Upper lobe of left lung (tissue), 6 donors: ENCODE measurements at regions not wholly inside any gene's neighbourhood (a gene's known extent, or its start where the extent isn't known, plus 50 kb on each side); places are given as distances from the start of the nearest gene placed in this dataset.
"Not testable (repeated sequence)": the region's sequence is repeated elsewhere in the genome, so short reads cannot be mapped to it uniquely, and the experiment has no call there.

ENCODE experiments used
- ATAC-seq, 2 donors: fragments of 200-7000 bp; cut with Tn5 transposase; one replicate each; pipeline ENCODE4 v1.9.1; 2022; ENCODE audit warnings: mild to moderate bottlenecking in 2 of 2, moderate library complexity in 2 of 2; ENCODE audit not compliant: low FRiP score in 2 of 2
- DNase-seq, 2 donors: peaks; one replicate each; pipeline ENCODE4 v3.0.0-alpha.2; 2019 to 2020
- H3K27ac ChIP-seq, 4 donors: fragments of 200-600 bp; sonication (generic); one replicate each; pipeline ENCODE4 v1.5.1; 2016 to 2019
- H3K27me3 ChIP-seq, 4 donors: fragments of 200-600 bp; sonication (generic); one replicate each; pipeline ENCODE4 v1.5.1; 2017 to 2019
- H3K36me3 ChIP-seq, 4 donors: fragments of 200-600 bp; sonication (generic); one replicate each; pipeline ENCODE4 v1.5.1; 2016 to 2019
- H3K4me1 ChIP-seq, 4 donors: fragments of 200-600 bp; sonication (generic); one replicate each; pipeline ENCODE4 v1.5.1; 2018 to 2019
- H3K4me3 ChIP-seq, 4 donors: fragments of 200-600 bp; sonication (generic); one replicate each; pipeline ENCODE4 v1.5.1; 2017 to 2019; ENCODE audit warnings: mild to moderate bottlenecking in 2 of 4, moderate library complexity in 1 of 4
- H3K9me3 ChIP-seq, 4 donors: fragments of 200-600 bp; sonication (generic); one replicate each; pipeline ENCODE4 v1.5.1; 2018 to 2019
- EP300 ChIP-seq, 4 donors: sonication (generic); formaldehyde crosslinking; IDR thresholded peaks; one replicate each; pipeline ENCODE4 v1.5.1; 2017; ENCODE audit warnings: antibody characterized with exemption in 4 of 4, control low read depth in 2 of 4
- POLR2A ChIP-seq, 4 donors: fragments of 450-650 bp; IDR thresholded peaks; one replicate each; pipeline ENCODE4 v1.5.1; 2016 to 2017; ENCODE audit warnings: antibody characterized with exemption in 4 of 4, mild to moderate bottlenecking in 2 of 4
- POLR2AphosphoS5 ChIP-seq, 2 donors: sonication (generic); formaldehyde crosslinking; IDR thresholded peaks; one replicate each; pipeline ENCODE4 v1.5.1; 2017; ENCODE audit warnings: antibody characterized with exemption in 2 of 2
- WGBS, 2 donors: methylation state at CpG; one replicate each; pipeline ENCODE4 v1.1.5; 2017 to 2018; 5-methylcytosine and 5-hydroxymethylcytosine counted together
- TF ChIP-seq, protein P1 (sequence below), 6 experiments: fragments of 450-650 bp in 4 of 6; fragments of 200-600 bp in 2 of 6; sonication (generic) in 2 of 6; IDR thresholded peaks; one replicate each; pipeline ENCODE4 v1.5.1; 2016 to 2019; ENCODE audit warnings: antibody characterized with exemption in 6 of 6
- donor health status: DM: no; HTN: no; CAD: no; lungs with moderate emphysema.
- donor health status: DM: no; HTN: yes; CAD: no; lungs with severe emphysema.

DNA sequence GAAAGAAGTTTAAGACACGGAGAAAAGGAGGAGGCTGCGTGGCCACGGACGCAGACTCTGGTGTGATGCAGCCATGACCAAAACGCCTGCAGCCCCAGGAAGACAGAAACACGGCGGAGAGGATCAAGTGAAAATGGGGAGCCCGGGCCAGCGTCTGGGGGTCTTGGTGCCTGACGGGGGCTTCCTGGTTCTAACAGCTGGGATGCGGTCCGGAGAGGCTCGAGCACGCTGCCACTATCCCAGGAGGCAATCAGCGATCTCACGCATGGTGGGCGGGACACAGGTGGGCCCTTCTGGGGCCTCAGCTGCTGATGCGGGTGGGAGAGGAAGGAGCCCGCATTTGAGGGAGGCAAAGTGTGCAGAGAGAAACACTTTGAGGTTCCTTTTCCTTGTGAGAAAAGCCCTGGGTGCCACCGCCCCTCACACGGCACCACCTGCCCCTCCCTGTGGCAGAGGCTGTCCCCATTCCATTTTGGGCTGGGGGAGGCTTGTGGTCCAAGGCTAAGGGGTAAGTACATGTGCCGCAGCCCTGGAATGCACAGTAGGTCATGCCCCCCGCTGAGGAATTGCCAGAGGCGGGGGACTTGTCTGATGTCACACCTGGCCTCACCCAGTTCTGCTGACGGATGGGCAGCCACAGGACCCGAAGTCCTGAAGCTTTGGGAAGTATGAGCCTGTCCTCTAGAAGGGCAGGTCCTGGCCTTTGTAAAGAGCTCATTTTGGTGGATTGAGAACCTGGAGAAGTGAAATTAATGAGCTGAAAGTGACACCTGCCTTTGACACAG is 121.7 kb upstream of the ZNF469 start:
- H3K4me1 ChIP-seq = peaks cover 3 to 14% (median 8%) of the 10 kb centered on the region in 4 donors
- not testable (repeated sequence) for H3K9me3 ChIP-seq, H3K4me3 ChIP-seq, H3K27me3 ChIP-seq, DNase-seq, H3K36me3 ChIP-seq, H3K27ac ChIP-seq, ATAC-seq
- WGBS, 2 donors = 87% methylated on average over 14 to 26 of the region's 26 CpGs

DNA sequence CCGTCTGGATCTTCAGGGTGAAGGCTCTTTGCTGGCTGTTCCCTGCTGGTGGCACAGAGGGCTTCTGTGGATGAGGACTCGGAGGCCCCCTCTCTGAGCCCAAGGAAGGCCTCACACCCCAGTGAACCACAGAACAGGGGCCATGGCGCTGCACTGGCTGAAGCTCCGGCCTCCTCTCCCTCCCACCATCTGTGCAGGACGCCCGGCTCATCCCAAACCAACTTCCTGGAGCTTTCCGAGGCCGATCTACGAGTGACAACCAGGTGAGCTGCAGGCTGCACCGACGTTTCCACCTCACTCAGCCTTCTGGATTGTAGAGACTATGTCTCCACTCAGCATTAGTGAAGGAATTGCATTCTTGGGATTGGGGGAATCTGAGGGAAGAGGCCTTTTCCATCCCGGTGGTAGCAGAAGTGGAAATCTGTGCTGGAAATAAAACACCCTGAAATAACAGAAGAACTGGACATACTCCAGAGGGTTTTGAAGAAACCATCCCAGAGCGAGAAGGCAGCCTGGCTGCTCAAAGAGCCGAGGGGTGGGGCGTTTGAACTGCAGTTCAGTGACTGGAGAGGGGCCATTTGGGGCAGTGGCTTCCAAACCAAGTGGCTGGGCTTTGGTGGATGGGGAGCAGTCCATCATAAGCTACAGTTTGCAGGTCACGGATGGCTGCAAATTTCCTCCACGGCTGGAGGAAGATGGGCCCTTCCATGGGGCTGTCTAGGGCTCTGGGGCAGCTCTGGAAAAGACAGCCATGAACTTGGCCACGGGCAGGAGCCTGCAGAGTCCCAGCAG is 120.7 kb upstream of the ZNF469 start:
- not testable (repeated sequence) for H3K36me3 ChIP-seq, H3K27ac ChIP-seq, H3K4me3 ChIP-seq, H3K27me3 ChIP-seq, DNase-seq, H3K9me3 ChIP-seq
- H3K4me1 ChIP-seq = peaks cover 3 to 14% (median 8%) of the 10 kb centered on the region in 4 donors
- peak in 1 of 2 donors; percentile 8 for ATAC-seq
- WGBS, 2 donors = 69 to 76% methylated on average over 12 to 17 of the region's 18 CpGs

DNA sequence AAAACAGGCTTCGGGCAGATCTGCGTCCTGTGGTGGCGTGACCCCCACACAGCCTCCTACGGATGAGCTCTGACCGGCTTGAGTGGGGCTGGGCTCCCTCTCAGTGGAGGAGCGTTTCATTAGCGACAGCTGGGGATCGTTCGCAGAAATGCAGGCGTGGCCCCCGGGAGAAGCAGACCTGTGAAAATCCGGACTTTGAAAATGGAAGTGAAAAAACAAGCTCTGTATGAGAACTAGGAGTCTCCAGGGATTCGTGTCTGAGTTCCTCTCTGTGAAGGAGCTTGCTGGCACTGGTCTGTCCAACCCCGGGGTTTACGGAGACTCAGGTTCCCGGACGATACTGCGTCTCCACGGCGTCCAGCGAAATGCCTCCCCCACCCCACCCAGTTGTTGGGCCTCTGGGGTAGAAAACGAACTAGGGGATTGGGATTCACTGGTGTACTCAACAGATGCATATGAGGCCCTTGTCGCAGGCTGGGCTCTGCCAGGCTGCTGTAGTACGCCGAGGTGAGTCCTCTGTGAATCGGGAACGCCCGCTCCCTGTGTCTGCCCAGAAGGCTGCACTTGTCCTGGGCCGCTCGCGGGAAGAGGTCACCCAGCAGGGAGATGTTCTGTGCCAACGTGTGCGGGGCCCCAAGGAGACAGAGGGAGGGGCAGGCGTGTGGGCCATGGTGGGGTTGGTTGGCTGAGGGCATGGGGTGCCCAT is 119.7 kb upstream of the ZNF469 start:
- not testable (repeated sequence) for H3K4me3 ChIP-seq, H3K36me3 ChIP-seq, H3K9me3 ChIP-seq, H3K27me3 ChIP-seq, H3K27ac ChIP-seq
- ATAC-seq = peak in 1 of 2 donors; percentile 46
- H3K4me1 ChIP-seq = peaks cover 3 to 14% (median 8%) of the 10 kb centered on the region in 4 donors
- 60 to 69% methylated on average over 27 to 32 of the region's 34 CpGs for WGBS, 2 donors
- peak in 1 of 2 donors; percentile 62 for DNase-seq

GRCh38 chr16:88263681-88264287 is 119.0 kb upstream of the ZNF469 start:
- not testable (repeated sequence) for H3K9me3 ChIP-seq, H3K27me3 ChIP-seq, H3K36me3 ChIP-seq, ATAC-seq, H3K27ac ChIP-seq, H3K4me3 ChIP-seq
- peaks cover 3 to 14% (median 8%) of the 10 kb centered on the region in 4 donors for H3K4me1 ChIP-seq
- DNase-seq = peak in 1 of 2 donors; percentile 62
- WGBS, 2 donors = 94 to 96% methylated on average over 3 to 7 of the region's 17 CpGs

DNA sequence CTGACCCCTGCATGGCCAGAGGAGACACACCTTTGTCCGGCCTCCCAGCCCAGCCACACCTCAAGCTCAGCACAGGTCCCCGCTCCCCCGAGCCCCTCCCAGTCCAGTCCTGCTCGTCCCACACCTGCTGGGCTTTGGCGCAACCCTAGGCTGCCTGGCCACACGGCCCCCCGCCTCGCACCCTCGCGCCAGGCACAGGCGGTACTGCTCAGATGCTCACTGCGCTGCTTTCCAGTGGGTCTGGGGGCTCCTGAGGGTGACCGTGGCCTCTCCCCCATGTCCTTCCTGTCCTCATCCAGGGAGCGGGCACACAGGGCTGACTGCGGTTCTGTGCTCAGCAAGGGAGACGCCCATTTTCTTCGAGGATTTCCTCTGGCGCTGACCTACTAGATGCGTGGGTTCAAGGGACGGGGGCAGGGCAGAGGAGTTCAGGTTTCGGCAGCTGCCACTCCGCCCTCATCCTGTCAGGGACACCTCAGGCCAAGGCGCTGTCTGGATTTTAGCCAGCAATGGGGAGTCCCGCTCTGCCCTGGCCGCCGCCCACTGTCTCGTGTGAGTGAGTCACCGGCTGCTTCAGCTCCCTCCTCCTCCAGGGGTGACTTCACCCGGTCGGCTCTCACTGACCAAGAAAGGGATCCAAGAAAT is 118.0 kb upstream of the ZNF469 start:
- peak overlapping the region in 2 of 4 donors; percentile 39 to 40 for H3K27ac ChIP-seq
- peaks cover 3 to 14% (median 8%) of the 10 kb centered on the region in 4 donors for H3K4me1 ChIP-seq
- ATAC-seq = peak; percentile 90 to 92
- H3K27me3 ChIP-seq = no peaks in the 10 kb centered on the region
- DNase-seq = peak; percentile 93 to 97
- H3K9me3 ChIP-seq = no peaks in the 10 kb centered on the region
- TF ChIP-seq, protein P1, sequence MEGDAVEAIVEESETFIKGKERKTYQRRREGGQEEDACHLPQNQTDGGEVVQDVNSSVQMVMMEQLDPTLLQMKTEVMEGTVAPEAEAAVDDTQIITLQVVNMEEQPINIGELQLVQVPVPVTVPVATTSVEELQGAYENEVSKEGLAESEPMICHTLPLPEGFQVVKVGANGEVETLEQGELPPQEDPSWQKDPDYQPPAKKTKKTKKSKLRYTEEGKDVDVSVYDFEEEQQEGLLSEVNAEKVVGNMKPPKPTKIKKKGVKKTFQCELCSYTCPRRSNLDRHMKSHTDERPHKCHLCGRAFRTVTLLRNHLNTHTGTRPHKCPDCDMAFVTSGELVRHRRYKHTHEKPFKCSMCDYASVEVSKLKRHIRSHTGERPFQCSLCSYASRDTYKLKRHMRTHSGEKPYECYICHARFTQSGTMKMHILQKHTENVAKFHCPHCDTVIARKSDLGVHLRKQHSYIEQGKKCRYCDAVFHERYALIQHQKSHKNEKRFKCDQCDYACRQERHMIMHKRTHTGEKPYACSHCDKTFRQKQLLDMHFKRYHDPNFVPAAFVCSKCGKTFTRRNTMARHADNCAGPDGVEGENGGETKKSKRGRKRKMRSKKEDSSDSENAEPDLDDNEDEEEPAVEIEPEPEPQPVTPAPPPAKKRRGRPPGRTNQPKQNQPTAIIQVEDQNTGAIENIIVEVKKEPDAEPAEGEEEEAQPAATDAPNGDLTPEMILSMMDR (IDR thresholded peaks at IDR 0.05) = no peak
- peak in 1 of 4 donors; percentile 81 for TF ChIP-seq EP300 (IDR thresholded peaks at IDR 0.05)
- peak in 1 of 2 donors; percentile 70 for TF ChIP-seq POLR2AphosphoS5 (IDR thresholded peaks at IDR 0.05)
- TF ChIP-seq POLR2A (IDR thresholded peaks at IDR 0.05) = no peak
- WGBS, 2 donors = 13 to 53% methylated on average over 3 to 8 of the region's 30 CpGs
- H3K4me3 ChIP-seq = peak overlapping the region in 1 of 4 donors; percentile 18
- H3K36me3 ChIP-seq = no peaks in the 10 kb centered on the region

- Histone ChIP-seq H3K27ac (peak overlapping the region in 1 of 4 donors; percentile 39), H3K4me1 (peaks cover 3 to 14% (median 8%) of the 10 kb centered on the region in 4 donors)
- 84 to 87% methylated on average over 7 to 15 of the region's 25 CpGs for WGBS, 2 donors
- H3K9me3 ChIP-seq, H3K27me3 ChIP-seq, H3K4me3 ChIP-seq, H3K36me3 ChIP-seq: not testable (repeated sequence)
- DNase-seq = peak in 1 of 2 donors; percentile 81
- ATAC-seq = peak in 1 of 2 donors; percentile 8
Observed at GRCh38 chr16:88265286-88265938, 117.3 kb upstream of the ZNF469 start.

- peaks cover 3 to 14% (median 8%) of the 10 kb centered on the region in 4 donors for H3K4me1 ChIP-seq
- DNase-seq = peak in 1 of 2 donors; percentile 79
- ATAC-seq, H3K27ac ChIP-seq, H3K4me3 ChIP-seq, H3K36me3 ChIP-seq, H3K9me3 ChIP-seq, H3K27me3 ChIP-seq: not testable (repeated sequence)
- 90% methylated on average over 8 of the region's 12 CpGs; no CpG with 5 or more reads in 1 of the 2 donors for WGBS, 2 donors
Observed at GRCh38 chr16:88266036-88266435, 116.7 kb upstream of the ZNF469 start.

DNA sequence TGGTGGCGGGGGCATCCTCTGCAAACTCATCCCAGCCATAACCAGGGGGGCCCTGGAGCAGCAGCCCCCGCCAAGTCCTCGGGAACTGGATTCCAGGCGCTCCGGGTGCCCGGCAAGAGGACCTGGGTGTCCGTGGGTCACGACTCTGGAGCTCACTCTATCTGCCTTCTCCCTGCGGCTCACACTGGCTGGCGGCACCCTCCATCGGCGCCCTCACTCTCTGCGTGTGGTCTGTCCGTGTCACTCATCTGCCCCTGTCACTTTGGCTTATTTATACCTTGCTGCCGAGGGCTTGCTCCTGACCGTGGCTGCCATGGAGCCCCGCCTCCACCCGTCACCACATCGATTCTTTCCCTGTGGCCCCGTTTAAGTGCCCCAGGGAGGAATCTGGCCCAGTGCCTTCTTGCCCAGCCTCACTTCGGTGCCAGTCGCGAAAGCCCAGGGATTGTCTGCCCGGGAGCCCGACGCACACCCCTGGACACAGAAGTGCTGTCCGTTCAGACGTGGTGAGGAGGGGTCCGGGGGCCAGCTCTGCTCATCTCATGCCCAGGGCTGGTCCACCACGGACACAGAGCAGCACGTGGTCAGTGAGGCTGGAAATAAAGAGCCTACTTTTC is 115.7 kb upstream of the ZNF469 start:
- 59 to 76% methylated on average over 11 to 26 of the region's 31 CpGs for whole genome bisulfite sequencing, 2 donors
- H3K27ac ChIP-seq, H3K27me3 ChIP-seq, ATAC-seq, H3K9me3 ChIP-seq, H3K36me3 ChIP-seq, H3K4me3 ChIP-seq, DNase-seq: not testable (repeated sequence)
- H3K4me1 ChIP-seq = peaks cover 3 to 14% (median 8%) of the 10 kb centered on the region in 4 donors

- DNase-seq, H3K27ac ChIP-seq, ATAC-seq, H3K9me3 ChIP-seq, H3K4me3 ChIP-seq, H3K36me3 ChIP-seq, H3K27me3 ChIP-seq: not testable (repeated sequence)
- WGBS, 2 donors = 63 to 74% methylated on average over 16 to 20 of the region's 20 CpGs
- H3K4me1 ChIP-seq = peaks cover 3 to 14% (median 8%) of the 10 kb centered on the region in 4 donors
Observed at GRCh38 chr16:88268186-88268970, 114.4 kb upstream of the ZNF469 start.
